ENCODE measurements at regions not wholly inside any gene's neighbourhood (a gene's known extent, or its start where the extent isn't known, plus 50 kb on each side); places are given as distances from the start of the nearest gene placed in this dataset.

GRCh38 chr6:14211562-14211942, 94.0 kb downstream of the CD83 start (continued):
- TF ChIP-seq, protein P1, sequence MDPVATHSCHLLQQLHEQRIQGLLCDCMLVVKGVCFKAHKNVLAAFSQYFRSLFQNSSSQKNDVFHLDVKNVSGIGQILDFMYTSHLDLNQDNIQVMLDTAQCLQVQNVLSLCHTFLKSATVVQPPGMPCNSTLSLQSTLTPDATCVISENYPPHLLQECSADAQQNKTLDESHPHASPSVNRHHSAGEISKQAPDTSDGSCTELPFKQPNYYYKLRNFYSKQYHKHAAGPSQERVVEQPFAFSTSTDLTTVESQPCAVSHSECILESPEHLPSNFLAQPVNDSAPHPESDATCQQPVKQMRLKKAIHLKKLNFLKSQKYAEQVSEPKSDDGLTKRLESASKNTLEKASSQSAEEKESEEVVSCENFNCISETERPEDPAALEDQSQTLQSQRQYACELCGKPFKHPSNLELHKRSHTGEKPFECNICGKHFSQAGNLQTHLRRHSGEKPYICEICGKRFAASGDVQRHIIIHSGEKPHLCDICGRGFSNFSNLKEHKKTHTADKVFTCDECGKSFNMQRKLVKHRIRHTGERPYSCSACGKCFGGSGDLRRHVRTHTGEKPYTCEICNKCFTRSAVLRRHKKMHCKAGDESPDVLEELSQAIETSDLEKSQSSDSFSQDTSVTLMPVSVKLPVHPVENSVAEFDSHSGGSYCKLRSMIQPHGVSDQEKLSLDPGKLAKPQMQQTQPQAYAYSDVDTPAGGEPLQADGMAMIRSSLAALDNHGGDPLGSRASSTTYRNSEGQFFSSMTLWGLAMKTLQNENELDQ (CRISPR knock-in tag; IDR thresholded peaks at IDR 0.05; ENCODE audit: borderline replicate concordance), result no peak
- peak; percentile 5; the same call in 1 of the 2 replicates for TF ChIP-seq TOPORS (CRISPR knock-in tag; IDR thresholded peaks at IDR 0.05)
- TF ChIP-seq, protein P2, sequence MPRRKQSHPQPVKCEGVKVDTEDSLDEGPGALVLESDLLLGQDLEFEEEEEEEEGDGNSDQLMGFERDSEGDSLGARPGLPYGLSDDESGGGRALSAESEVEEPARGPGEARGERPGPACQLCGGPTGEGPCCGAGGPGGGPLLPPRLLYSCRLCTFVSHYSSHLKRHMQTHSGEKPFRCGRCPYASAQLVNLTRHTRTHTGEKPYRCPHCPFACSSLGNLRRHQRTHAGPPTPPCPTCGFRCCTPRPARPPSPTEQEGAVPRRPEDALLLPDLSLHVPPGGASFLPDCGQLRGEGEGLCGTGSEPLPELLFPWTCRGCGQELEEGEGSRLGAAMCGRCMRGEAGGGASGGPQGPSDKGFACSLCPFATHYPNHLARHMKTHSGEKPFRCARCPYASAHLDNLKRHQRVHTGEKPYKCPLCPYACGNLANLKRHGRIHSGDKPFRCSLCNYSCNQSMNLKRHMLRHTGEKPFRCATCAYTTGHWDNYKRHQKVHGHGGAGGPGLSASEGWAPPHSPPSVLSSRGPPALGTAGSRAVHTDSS (CRISPR knock-in tag; conservative IDR thresholded peaks at IDR 0.05), result 0 out of 2 replicates have a peak, but pooled peaks have one; percentile 9
- no peak for TF ChIP-seq ZNF780A (CRISPR knock-in tag; IDR thresholded peaks at IDR 0.05)
- TF ChIP-seq NAIF1 (CRISPR knock-in tag; IDR thresholded peaks at IDR 0.05; ENCODE audit: borderline replicate concordance), result 0 out of 2 replicates have a peak, but pooled peaks have one; percentile 53
- TF ChIP-seq ZNF362 (CRISPR knock-in tag; IDR thresholded peaks at IDR 0.05; ENCODE audit: borderline replicate concordance), result 0 out of 2 replicates have a peak, but pooled peaks have one; percentile 19
- no peak for TF ChIP-seq NR2C2 (CRISPR knock-in tag; IDR thresholded peaks at IDR 0.05; ENCODE audit: borderline replicate concordance)
- TF ChIP-seq POLR2AphosphoS2 (IDR thresholded peaks at IDR 0.05; ENCODE audit: low read depth, low read length), result no peak
- peak; percentile 12 for TF ChIP-seq XRCC5 (optimal IDR thresholded peaks at IDR 0.05; ENCODE audit: low read length)
- peak; percentile 38; the same call in 1 of the 2 replicates for TF ChIP-seq ZNF232 (CRISPR knock-in tag; IDR thresholded peaks at IDR 0.05; ENCODE audit: borderline replicate concordance)
- TF ChIP-seq RORA (CRISPR knock-in tag; IDR thresholded peaks at IDR 0.05), result 0 out of 2 replicates have a peak, but pooled peaks have one; percentile 18
- peak; percentile 75 for TF ChIP-seq RXRA (CRISPR knock-in tag; IDR thresholded peaks at IDR 0.05)
- 0 out of 2 replicates have a peak, but pooled peaks have one; percentile 2 for TF ChIP-seq PRDM15 (CRISPR knock-in tag; IDR thresholded peaks at IDR 0.05)

All from HepG2 (cell line).